T-helper 1 cell treated with Interleukin-12 subunit alpha and Interleukin-12 subunit beta and Interleukin-4 antibody, amounts not matched to agents 30 ng/mL and 1 ng/mL, for 36 hours (primary cell): ENCODE measurements at regions not wholly inside any gene's neighbourhood (a gene's known extent, or its start where the extent isn't known, plus 50 kb on each side); places are given as distances from the start of the nearest gene placed in this dataset.
"Not testable (repeated sequence)": the region's sequence is repeated elsewhere in the genome, so short reads cannot be mapped to it uniquely, and the experiment has no call there.

ENCODE experiments used
- intact Hi-C: fragments of 100-400 bp; cut with micrococcal nuclease; formaldehyde crosslinking; loops from one replicate; pipeline ENCODE4 v1.15.1; 2024

- intact Hi-C loops: not testable (repeated sequence)
Observed at GRCh38 chr2:179385756-179386155, 121.1 kb upstream of the SESTD1 start.

- intact Hi-C loops: no loop called here
Observed at GRCh38 chr2:179383975-179384374, 119.3 kb upstream of the SESTD1 start.

- intact Hi-C loops: no loop called here
Observed at GRCh38 chr2:179377296-179377695, 112.7 kb upstream of the SESTD1 start.

- intact Hi-C loops: no loop called here
Observed at GRCh38 chr2:179376881-179377280, 112.2 kb upstream of the SESTD1 start.

GRCh38 chr2:179373816-179374215, 109.2 kb upstream of the SESTD1 start:
- intact Hi-C loops: no loop called here

GRCh38 chr2:179365561-179365960, 100.9 kb upstream of the SESTD1 start:
- intact Hi-C loops: not testable (repeated sequence)

GRCh38 chr2:179355881-179356280, 91.2 kb upstream of the SESTD1 start:
- intact Hi-C loops: no loop called here

- intact Hi-C loops: no loop called here
Observed at GRCh38 chr2:179354739-179355537, 90.3 kb upstream of the SESTD1 start.

GRCh38 chr2:179354296-179354695, 89.7 kb upstream of the SESTD1 start:
- intact Hi-C loops: no loop called here

- intact Hi-C loops: no loop called here
Observed at GRCh38 chr2:179352181-179352580, 87.5 kb upstream of the SESTD1 start.

- intact Hi-C loops: no loop called here
Observed at GRCh38 chr2:179351057-179351456, 86.4 kb upstream of the SESTD1 start.

GRCh38 chr2:179349670-179350303, 85.2 kb upstream of the SESTD1 start:
- intact Hi-C loops: loop anchor here (10.0 kb wide), 1 partner anchor 585 kb away; no protein-coding TSS in a partner anchor

GRCh38 chr2:179348906-179349305, 84.3 kb upstream of the SESTD1 start:
- intact Hi-C loops: loop anchor here (10.0 kb wide), 1 partner anchor 584 kb away; no protein-coding TSS in a partner anchor

- intact Hi-C loops: loop anchor here (10.0 kb wide), 1 partner anchor 580 kb away; no protein-coding TSS in a partner anchor
Observed at GRCh38 chr2:179344970-179345369, 80.3 kb upstream of the SESTD1 start.

- intact Hi-C loops: loop anchor here (10.0 kb wide), 1 partner anchor 580 kb away; no protein-coding TSS in a partner anchor
Observed at GRCh38 chr2:179344280-179344964, 79.8 kb upstream of the SESTD1 start.

GRCh38 chr2:179343945-179344279, 79.3 kb upstream of the SESTD1 start:
- intact Hi-C loops: loop anchor here (10.0 kb wide), 1 partner anchor 579 kb away; no protein-coding TSS in a partner anchor

GRCh38 chr2:179341152-179341866, 76.7 kb upstream of the SESTD1 start:
- intact Hi-C loops: loop anchor here (10.0 kb wide), 1 partner anchor 577 kb away; no protein-coding TSS in a partner anchor

- intact Hi-C loops: loop anchor here (1.0 to 10.0 kb wide), 2 partner anchors 121 to 576 kb away; no protein-coding TSS in a partner anchor
Observed at GRCh38 chr2:179340678-179341077, 76.0 kb upstream of the SESTD1 start.

GRCh38 chr2:179338681-179339080, 74.0 kb upstream of the SESTD1 start:
- intact Hi-C loops: no loop called here

GRCh38 chr2:179336782-179337534, 72.3 kb upstream of the SESTD1 start:
- intact Hi-C loops: no loop called here
